ENCODE measurements at regions not wholly inside any gene's neighbourhood (a gene's known extent, or its start where the extent isn't known, plus 50 kb on each side); places are given as distances from the start of the nearest gene placed in this dataset.
"Not testable (repeated sequence)": the region's sequence is repeated elsewhere in the genome, so short reads cannot be mapped to it uniquely, and the experiment has no call there.

GRCh38 chr2:16736633-16737032, 71.0 kb upstream of the CYRIA start:
- no peak overlapping the region for H3K4me3 ChIP-seq (ENCODE audit: low read depth, low read length)
- DNase-seq (ENCODE audit: low read depth) = no peak

DNA sequence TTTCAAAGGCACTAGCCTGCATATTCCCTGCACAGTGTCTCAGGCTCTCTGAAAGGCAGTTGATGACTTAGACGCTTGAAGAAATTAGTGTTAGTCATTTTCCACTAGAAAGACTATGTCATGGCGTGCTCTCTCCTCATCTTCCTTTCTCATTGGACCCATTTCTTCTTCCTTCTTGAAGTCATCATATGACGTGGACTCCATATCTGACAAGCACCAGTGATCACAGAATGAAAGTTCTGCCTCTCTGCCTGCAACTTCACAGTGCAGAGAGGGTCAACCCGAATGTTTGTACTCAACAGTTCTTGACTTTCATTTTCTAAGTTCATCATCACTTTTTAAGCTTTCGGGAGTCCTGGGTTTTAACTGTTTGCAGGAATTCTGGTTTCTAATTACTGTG, 63.7 kb upstream of the CYRIA start:
- no peak overlapping the region for H3K4me3 ChIP-seq (ENCODE audit: low read depth, low read length)
- DNase-seq (ENCODE audit: low read depth) = no peak

DNA sequence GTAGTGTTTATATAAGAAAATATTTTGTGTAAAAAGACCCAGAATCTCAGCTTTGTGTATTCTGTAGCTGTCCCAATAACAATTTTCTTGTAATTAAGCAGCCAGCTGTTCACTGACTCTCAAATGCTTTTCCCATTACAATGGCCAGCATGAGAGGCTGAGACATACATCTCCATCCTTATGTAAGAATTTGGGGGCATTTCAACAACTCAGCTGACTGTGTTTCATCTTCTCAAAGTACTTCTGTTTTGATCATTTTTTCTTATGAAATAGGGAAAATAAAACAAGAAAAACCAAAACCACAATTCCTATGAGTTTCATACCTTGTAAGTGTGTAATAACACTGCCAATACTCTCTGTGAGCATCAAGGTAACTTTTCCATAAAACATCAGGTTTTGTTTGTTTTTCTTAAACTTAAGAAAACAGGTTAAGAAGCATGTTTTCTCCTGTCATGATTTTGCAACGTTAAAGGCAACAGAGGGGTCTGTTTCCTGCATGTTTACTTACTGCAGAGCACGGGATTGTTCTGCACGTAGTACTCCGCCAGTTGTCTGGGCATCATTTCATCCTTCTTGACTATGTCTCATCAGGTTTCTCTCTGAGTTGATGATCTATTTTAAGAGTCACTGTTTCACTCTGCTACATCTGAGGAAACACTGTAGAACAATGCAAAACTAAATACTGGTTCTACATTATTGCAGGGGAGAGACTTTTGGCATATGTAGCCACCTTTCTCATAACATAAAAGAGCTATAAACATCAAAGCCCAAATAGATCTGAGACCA, 62.9 kb upstream of the CYRIA start:
- no peak for DNase-seq (ENCODE audit: low read depth)
- H3K4me3 ChIP-seq (ENCODE audit: low read depth, low read length) = no peak overlapping the region

DNA sequence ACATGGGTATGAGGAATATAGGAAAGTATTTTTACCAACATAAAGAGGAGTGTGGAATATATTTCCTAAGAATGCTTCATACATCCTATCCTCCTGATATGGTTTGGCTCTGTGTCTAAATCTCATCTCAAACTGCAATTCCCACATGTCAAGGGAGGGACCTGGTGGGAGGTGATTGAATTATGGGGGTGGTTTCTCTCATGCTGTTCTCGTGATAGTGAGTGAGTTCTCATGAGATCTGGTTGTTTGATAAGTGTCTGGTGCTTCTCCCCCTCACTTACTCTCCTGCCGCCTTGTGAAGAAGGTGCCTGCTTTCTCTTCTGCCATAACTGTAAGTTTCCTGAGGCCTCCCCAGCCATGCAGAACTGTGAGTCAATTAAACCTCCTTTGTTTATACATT, 62.2 kb upstream of the CYRIA start:
- not testable (repeated sequence) for DNase-seq (ENCODE audit: low read depth); H3K4me3 ChIP-seq (ENCODE audit: low read depth, low read length)

GRCh38 chr2:16727256-16727655, 61.6 kb upstream of the CYRIA start:
- no peak for DNase-seq (ENCODE audit: low read depth)

DNA sequence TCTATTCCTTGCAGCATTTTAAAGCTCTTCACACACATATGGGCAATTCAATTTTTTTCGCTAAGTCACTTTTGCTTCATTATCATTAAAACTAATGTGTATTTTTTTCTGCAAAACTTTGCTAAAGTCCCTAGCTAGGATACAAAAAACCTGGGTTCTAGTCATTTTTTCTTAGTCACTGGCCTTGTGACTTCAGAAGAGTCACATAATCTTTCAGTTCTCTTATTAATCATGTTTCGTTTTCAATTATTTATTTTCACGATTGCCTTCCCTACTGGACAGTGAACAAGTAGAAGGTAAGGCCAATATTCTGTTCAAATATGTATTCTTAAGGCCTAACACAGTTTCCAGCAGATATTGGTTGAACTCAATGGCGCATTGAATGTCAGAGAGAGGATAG, 60.9 kb upstream of the CYRIA start:
- no peak overlapping the region for H3K4me3 ChIP-seq (ENCODE audit: low read depth, low read length)
- no peak for DNase-seq (ENCODE audit: low read depth)

More at GRCh38 chr2:16727256-16727655, 61.6 kb upstream of the CYRIA start:
- H3K4me3 ChIP-seq (ENCODE audit: low read depth, low read length) = no peak overlapping the region

- no peak for DNase-seq (ENCODE audit: low read depth)
- H3K4me3 ChIP-seq (ENCODE audit: low read depth, low read length) = no peak overlapping the region
These were observed 60.5 kb upstream of the CYRIA start for GRCh38 chr2:16726147-16726546.

GRCh38 chr2:16725549-16725948, 59.9 kb upstream of the CYRIA start:
- DNase-seq (ENCODE audit: low read depth) = no peak
- no peak overlapping the region for H3K4me3 ChIP-seq (ENCODE audit: low read depth, low read length)

- no peak for DNase-seq (ENCODE audit: low read depth)
- no peak overlapping the region for H3K4me3 ChIP-seq (ENCODE audit: low read depth, low read length)
These were observed 57.0 kb upstream of the CYRIA start for GRCh38 chr2:16722677-16723076.

GRCh38 chr2:16722126-16722525, 56.5 kb upstream of the CYRIA start:
- no peak for DNase-seq (ENCODE audit: low read depth)
- no peak overlapping the region for H3K4me3 ChIP-seq (ENCODE audit: low read depth, low read length)

DNA sequence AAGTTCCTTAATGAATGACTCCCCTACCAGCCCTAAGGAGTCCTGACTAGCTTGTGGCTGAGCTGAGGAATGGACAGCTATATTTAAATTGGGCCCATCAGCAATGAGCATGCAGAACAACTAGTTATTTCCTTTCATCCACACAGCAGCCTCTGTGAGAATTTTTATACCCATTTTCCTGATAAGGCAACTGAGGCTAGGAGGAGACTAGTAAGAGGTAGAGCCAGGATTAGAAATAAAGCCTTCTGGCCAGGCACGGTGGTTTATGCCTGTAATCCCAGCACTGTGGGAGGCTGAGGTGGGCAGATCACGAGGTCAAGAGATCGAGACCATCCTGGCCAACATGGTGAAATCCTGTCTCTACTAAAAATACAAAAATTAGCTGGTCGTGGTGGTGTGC, 55.9 kb upstream of the CYRIA start:
- not testable (repeated sequence) for H3K4me3 ChIP-seq (ENCODE audit: low read depth, low read length); DNase-seq (ENCODE audit: low read depth)

- not testable (repeated sequence) for H3K4me3 ChIP-seq (ENCODE audit: low read depth, low read length); DNase-seq (ENCODE audit: low read depth)
These were observed 55.1 kb upstream of the CYRIA start for GRCh38 chr2:16720737-16721136.

GRCh38 chr2:16719485-16719808, 53.8 kb upstream of the CYRIA start:
- no peak for DNase-seq (ENCODE audit: low read depth)

DNA sequence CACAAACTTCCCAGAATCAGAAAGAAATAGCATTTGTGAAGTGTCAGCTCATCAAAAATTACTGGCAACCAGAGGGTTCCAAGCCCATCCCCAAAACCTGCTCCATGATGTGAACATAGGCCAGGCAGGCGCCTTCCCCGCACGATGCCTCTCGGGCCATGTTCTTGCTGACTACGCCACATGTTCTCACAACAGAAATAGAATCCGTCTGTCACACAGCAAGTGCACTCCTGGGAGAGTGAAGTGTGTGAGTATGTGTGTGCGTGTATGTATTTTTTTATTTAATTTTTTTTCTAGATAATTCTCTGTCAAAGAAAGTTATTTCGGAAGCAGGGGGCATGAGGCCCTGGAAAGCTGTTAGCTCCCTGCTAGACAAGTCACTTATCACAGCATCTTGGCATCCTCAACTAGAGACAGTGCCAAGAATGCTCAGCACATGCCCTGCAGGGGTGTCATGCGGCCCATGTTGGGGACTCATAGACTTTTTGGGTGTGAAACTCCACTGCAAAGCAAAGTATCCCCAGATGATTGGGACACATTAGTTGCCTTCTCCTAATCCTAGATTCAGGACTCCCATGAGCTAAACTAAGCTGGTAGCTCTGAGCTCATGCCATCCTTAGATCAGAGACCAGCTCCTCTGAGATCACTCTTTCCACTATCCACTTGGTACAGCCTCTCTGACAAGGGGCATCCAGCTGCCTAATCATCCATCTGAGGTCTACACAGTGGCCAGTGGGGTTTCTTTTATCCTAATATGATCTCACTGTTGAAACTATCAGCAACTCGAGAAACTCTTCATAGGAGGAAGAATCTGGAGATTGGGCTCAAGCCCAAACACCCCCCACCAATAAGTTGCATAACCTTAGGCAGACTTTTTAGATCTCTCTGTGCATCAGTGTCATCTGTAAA, 53.2 kb upstream of the CYRIA start:
- H3K4me3 ChIP-seq (ENCODE audit: low read depth, low read length) = no peak overlapping the region
- DNase-seq (ENCODE audit: low read depth) = no peak

More at GRCh38 chr2:16719485-16719808, 53.8 kb upstream of the CYRIA start:
- no peak overlapping the region for H3K4me3 ChIP-seq (ENCODE audit: low read depth, low read length)

DNA sequence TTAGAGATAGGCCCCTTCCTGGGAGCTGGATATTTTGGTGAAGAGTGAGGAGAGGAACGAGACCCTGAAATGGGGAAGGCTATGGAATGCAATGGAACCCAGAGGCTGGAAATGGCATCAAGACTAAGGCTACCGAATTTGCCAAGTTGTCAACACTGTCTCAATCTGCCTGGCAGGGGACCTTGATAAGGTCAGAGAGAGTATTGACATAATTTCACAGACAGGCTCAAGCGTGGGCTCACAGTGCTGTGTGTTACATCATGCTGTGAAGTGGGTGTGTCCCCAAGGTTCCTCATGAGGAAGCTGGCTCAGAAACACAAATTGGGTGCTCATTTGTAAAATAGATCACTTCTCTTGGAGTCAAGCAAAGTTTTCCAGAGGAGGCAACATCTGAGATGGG, 51.8 kb upstream of the CYRIA start:
- DNase-seq (ENCODE audit: low read depth) = no peak
- H3K4me3 ChIP-seq (ENCODE audit: low read depth, low read length) = no peak overlapping the region

GRCh38 chr2:16716944-16717343, 51.3 kb upstream of the CYRIA start:
- no peak for DNase-seq (ENCODE audit: low read depth)
- H3K4me3 ChIP-seq (ENCODE audit: low read depth, low read length) = no peak overlapping the region

GRCh38 chr2:16716024-16716423, 50.4 kb upstream of the CYRIA start:
- no peak for DNase-seq (ENCODE audit: low read depth)
- no peak overlapping the region for H3K4me3 ChIP-seq (ENCODE audit: low read depth, low read length)

Measured in skeletal muscle cell (primary cell).